SU-DHL-6 (cell line): ENCODE measurements at regions not wholly inside any gene's neighbourhood (a gene's known extent, or its start where the extent isn't known, plus 50 kb on each side); places are given as distances from the start of the nearest gene placed in this dataset.

ENCODE experiments used
- H2AFZ ChIP-seq: fragments of 200-600 bp; sonication (generic); 2 replicates; pipeline ENCODE4 v1.6.1; 2014; ENCODE audit warnings: low read depth, mild to moderate bottlenecking, moderate library complexity, mixed read lengths, antibody characterized with exemption, low read length; ENCODE audit not compliant: severe bottlenecking
- H3F3A ChIP-seq: fragments of 200-600 bp; shearing (Covaris generic); 2 replicates; pipeline ENCODE4 v1.6.0; 2016; ENCODE audit warnings: antibody characterized with exemption, mild to moderate bottlenecking; ENCODE audit not compliant: insufficient read depth
- H3K27ac ChIP-seq: fragments of 200-600 bp; sonication (generic); 2 replicates; pipeline ENCODE4 v1.5.1; 2016; ENCODE audit warnings: low read depth, mild to moderate bottlenecking, low read length, moderate library complexity, mixed read lengths
- H3K27me3 ChIP-seq: fragments of 200-600 bp; sonication (generic), shearing (Covaris generic); 2 replicates; pipeline ENCODE4 v1.6.0; 2014; ENCODE audit warnings: mild to moderate bottlenecking, low read length
- H3K36me3 ChIP-seq: fragments of 200-600 bp; sonication (generic); 2 replicates; pipeline ENCODE4 v1.6.1; 2014; ENCODE audit warnings: mild to moderate bottlenecking, low read length, mixed read lengths
- H3K4me2 ChIP-seq: fragments of 300-600, 200-600 bp; shearing (Covaris generic), sonication (generic); 2 replicates; pipeline ENCODE4 v1.6.0; 2014; ENCODE audit warnings: low read length, low read depth, mild to moderate bottlenecking; ENCODE audit not compliant: poor library complexity, severe bottlenecking
- H3K4me3 ChIP-seq: fragments of 200-600 bp; sonication (generic); 2 replicates; pipeline ENCODE4 v1.5.1; 2014; ENCODE audit warnings: antibody characterized with exemption, low read length, mild to moderate bottlenecking, mixed read lengths; ENCODE audit not compliant: insufficient read depth, poor library complexity, severe bottlenecking
- H3K79me2 ChIP-seq: fragments of 200-600 bp; sonication (generic); 2 replicates; pipeline ENCODE4 v1.6.1; 2014; ENCODE audit warnings: mild to moderate bottlenecking, low read length, moderate library complexity; ENCODE audit not compliant: insufficient read depth
- H3K9ac ChIP-seq: fragments of 200-600 bp; sonication (generic); 2 replicates; pipeline ENCODE4 v1.7.0; 2014; ENCODE audit warnings: mild to moderate bottlenecking, low read length
- H3K9me2 ChIP-seq: fragments of 200-600 bp; sonication (generic); replicated peaks from 2 replicates; pipeline ENCODE4 v1.6.1; 2014; ENCODE audit warnings: low read length; ENCODE audit not compliant: insufficient read depth
- H3K9me3 ChIP-seq: fragments of 200-600 bp; sonication (generic); 2 replicates; pipeline ENCODE4 v1.6.1; 2014; ENCODE audit warnings: low read length, mixed read lengths; ENCODE audit not compliant: insufficient read depth
- H4K20me1 ChIP-seq: fragments of 200-600 bp; sonication (generic); 2 replicates; pipeline ENCODE4 v1.6.1; 2014; ENCODE audit warnings: low read depth, mild to moderate bottlenecking, antibody characterized with exemption, low read length, moderate library complexity, mixed read lengths
- EZH2phosphoT487 ChIP-seq: fragments of 200-600 bp; sonication (generic), shearing (Covaris generic); conservative IDR thresholded peaks from 2 replicates; pipeline ENCODE4 v1.6.1; 2018; ENCODE audit warnings: mild to moderate bottlenecking, antibody characterized with exemption, low read length, moderate library complexity, mixed read lengths
- TF ChIP-seq, protein P1 (sequence below): fragments of 200-600 bp; sonication (generic); IDR thresholded peaks from one replicate; pipeline ENCODE4 v1.5.1; 2017; ENCODE audit warnings: antibody characterized with exemption, mild to moderate bottlenecking, low read length, moderate library complexity; ENCODE audit not compliant: insufficient read depth, poor library complexity, severe bottlenecking

DNA sequence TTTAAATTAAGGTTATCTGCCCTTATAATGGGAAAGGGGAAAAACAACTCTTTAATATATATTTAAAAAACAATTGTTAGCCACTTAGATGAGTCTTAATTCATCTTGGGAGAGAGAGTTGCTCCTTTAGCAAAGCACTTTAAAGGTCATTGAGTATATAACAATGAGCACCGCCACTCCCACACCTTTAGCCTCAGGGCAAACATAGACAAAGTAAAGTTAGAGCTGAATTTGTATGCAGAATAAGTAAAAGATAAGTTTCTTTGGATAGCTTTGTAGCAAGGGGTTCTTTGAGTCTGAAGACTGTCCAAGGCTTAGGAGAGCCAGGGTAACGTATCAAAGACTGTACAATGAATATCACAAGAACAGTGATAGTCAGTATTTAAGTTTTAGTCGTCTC, 728.8 kb upstream of the LMO3 start:
- no peak overlapping the region for H3K4me3 ChIP-seq
- H3K9me3 ChIP-seq, result no peaks in the 10 kb centered on the region
- H3K9ac ChIP-seq, result no peak overlapping the region
- H4K20me1 ChIP-seq, result no peaks in the 10 kb centered on the region
- no peaks in the 10 kb centered on the region for H3K27me3 ChIP-seq
- no peaks in the 10 kb centered on the region for H3K79me2 ChIP-seq
- no peaks in the 10 kb centered on the region for H3K36me3 ChIP-seq
- H3F3A ChIP-seq, result no peaks in the 10 kb centered on the region
- no peaks in the 10 kb centered on the region for H3K9me2 ChIP-seq
- H2AFZ ChIP-seq, result no peak overlapping the region
- TF ChIP-seq EZH2phosphoT487, result no peak
- TF ChIP-seq, protein P1, sequence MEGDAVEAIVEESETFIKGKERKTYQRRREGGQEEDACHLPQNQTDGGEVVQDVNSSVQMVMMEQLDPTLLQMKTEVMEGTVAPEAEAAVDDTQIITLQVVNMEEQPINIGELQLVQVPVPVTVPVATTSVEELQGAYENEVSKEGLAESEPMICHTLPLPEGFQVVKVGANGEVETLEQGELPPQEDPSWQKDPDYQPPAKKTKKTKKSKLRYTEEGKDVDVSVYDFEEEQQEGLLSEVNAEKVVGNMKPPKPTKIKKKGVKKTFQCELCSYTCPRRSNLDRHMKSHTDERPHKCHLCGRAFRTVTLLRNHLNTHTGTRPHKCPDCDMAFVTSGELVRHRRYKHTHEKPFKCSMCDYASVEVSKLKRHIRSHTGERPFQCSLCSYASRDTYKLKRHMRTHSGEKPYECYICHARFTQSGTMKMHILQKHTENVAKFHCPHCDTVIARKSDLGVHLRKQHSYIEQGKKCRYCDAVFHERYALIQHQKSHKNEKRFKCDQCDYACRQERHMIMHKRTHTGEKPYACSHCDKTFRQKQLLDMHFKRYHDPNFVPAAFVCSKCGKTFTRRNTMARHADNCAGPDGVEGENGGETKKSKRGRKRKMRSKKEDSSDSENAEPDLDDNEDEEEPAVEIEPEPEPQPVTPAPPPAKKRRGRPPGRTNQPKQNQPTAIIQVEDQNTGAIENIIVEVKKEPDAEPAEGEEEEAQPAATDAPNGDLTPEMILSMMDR, result no peak
- H3K4me2 ChIP-seq, result no peak overlapping the region
- H3K27ac ChIP-seq, result no peak overlapping the region

DNA sequence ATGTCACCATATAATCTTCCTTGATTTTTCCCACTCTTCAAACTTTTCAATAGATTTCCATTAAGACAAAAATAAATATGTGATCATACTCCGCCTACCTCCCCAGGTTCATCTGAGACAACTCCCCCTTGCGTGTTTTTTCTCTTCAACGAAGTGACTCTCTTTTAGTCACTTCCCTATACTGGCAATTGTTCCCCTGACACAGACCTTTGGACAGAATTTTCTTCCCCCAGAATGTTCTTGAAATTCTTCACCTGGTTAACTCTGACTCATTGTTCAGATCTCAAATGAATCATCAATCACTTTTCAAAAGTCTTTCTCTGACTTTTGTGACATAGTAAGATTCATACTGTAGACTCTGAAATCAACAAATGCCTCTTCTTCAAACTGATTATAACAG, 727.3 kb upstream of the LMO3 start:
- Histone ChIP-seq H4K20me1 (no peaks in the 10 kb centered on the region), H2AFZ (no peak overlapping the region), H3K4me3 (no peak overlapping the region), H3K4me2 (no peak overlapping the region), H3K9ac (no peak overlapping the region), H3K36me3 (no peaks in the 10 kb centered on the region), H3F3A (no peaks in the 10 kb centered on the region), H3K27ac (no peak overlapping the region), H3K79me2 (no peaks in the 10 kb centered on the region), H3K27me3 (no peaks in the 10 kb centered on the region), H3K9me2 (no peaks in the 10 kb centered on the region), H3K9me3 (no peaks in the 10 kb centered on the region)
- TF ChIP-seq, protein P1, result no peak
- TF ChIP-seq EZH2phosphoT487, result no peak

DNA sequence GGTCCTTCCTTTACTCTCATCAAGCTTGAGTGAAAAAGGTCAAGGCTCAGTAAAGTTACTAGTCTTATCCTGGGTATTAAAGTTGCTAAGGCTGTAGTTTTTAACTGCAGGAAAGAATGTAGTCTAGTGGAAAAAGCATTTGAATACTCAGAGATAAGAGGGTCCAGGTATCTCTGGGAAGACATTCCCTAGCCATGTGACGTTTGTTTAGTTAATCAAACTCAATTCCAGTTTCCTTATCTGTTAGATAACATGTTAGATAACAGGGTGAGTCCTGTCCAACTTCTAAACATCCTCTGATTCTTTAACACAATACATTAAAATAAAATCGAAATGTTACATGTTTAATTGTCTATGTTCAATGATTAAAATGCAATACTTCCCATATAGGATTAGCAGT, 720.7 kb upstream of the LMO3 start:
- H3K79me2 ChIP-seq, result no peaks in the 10 kb centered on the region

More for the DNA sequence above, 720.7 kb upstream of the LMO3 start:
- no peak overlapping the region for H2AFZ ChIP-seq
- H3K4me3 ChIP-seq, result no peak overlapping the region
- H3K9me2 ChIP-seq, result no peaks in the 10 kb centered on the region
- H3K36me3 ChIP-seq, result no peaks in the 10 kb centered on the region
- H3K4me2 ChIP-seq, result no peak overlapping the region
- H3K9ac ChIP-seq, result no peak overlapping the region
- H3K27me3 ChIP-seq, result no peaks in the 10 kb centered on the region
- no peaks in the 10 kb centered on the region for H3K9me3 ChIP-seq
- H3K27ac ChIP-seq, result no peak overlapping the region
- H3F3A ChIP-seq, result no peaks in the 10 kb centered on the region
- TF ChIP-seq, protein P1, result no peak
- no peak for TF ChIP-seq EZH2phosphoT487
- no peaks in the 10 kb centered on the region for H4K20me1 ChIP-seq
